Tibial nerve (tissue), 3 donors: ENCODE measurements at regions not wholly inside any gene's neighbourhood (a gene's known extent, or its start where the extent isn't known, plus 50 kb on each side); places are given as distances from the start of the nearest gene placed in this dataset.

Experiments
- POLR2A ChIP-seq, 2 donors: fragments of 450-650 bp; IDR thresholded peaks; one replicate each; pipeline ENCODE4 v1.6.1; 2017; ENCODE audit warnings: antibody characterized with exemption in 2 of 2, mild to moderate bottlenecking in 2 of 2, moderate library complexity in 2 of 2
- TF ChIP-seq, protein P1 (sequence below), 5 experiments: fragments of 200-600 bp in 3 of 5; fragments of 450-650 bp in 2 of 5; sonication (generic) in 3 of 5; IDR thresholded peaks; one replicate each; pipeline ENCODE4 v1.5.1; 2016 to 2019; ENCODE audit warnings: antibody characterized with exemption in 5 of 5, mild to moderate bottlenecking in 3 of 5, moderate library complexity in 2 of 5

DNA sequence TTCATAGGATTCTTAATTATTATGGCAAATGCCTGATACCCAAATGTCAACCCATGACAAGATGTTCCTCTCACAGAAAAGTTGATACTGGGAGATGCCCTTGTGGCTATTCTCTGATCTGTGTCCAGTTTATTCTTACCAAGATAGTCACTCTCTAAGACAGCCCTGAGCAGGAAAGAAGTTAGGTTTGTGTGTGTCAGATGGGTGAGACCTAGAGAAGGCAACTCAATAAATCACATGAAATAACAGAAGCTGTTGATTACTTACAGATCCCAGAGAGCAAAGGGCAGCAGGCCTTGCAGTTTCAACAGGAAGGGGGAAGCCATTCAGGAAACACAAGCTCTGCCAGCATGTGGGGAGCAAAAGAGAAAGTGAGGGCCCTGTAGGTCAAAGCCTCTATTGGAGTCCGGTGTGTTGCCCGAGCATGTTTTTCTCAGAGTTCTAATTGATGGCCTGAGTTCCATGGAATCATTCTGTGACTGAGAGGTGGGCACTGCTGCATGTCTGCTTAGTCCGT lies 1193.7 kb upstream of the CDH18 start:
- TF ChIP-seq, protein P1, sequence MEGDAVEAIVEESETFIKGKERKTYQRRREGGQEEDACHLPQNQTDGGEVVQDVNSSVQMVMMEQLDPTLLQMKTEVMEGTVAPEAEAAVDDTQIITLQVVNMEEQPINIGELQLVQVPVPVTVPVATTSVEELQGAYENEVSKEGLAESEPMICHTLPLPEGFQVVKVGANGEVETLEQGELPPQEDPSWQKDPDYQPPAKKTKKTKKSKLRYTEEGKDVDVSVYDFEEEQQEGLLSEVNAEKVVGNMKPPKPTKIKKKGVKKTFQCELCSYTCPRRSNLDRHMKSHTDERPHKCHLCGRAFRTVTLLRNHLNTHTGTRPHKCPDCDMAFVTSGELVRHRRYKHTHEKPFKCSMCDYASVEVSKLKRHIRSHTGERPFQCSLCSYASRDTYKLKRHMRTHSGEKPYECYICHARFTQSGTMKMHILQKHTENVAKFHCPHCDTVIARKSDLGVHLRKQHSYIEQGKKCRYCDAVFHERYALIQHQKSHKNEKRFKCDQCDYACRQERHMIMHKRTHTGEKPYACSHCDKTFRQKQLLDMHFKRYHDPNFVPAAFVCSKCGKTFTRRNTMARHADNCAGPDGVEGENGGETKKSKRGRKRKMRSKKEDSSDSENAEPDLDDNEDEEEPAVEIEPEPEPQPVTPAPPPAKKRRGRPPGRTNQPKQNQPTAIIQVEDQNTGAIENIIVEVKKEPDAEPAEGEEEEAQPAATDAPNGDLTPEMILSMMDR (IDR thresholded peaks at IDR 0.05) = no peak
- TF ChIP-seq POLR2A (IDR thresholded peaks at IDR 0.05) = no peak
